ENCODE measurements at regions not wholly inside any gene's neighbourhood (a gene's known extent, or its start where the extent isn't known, plus 50 kb on each side); places are given as distances from the start of the nearest gene placed in this dataset.

- no peaks in the 10 kb centered on the region for H3K79me2 ChIP-seq (ENCODE audit: control insufficient read depth, insufficient read depth, low read length)
- ATAC-seq (no peak), DNase-seq (ENCODE audit: extremely low read depth in 1 of 4, low spot score in 3 of 4) (no peak), FAIRE-seq (no peak)
- ChIA-PET POLR2A (no interaction called here), CTCF (ENCODE audit: low intra/inter-chr PET ratio) (no interaction called here)
- H3K9ac ChIP-seq (ENCODE audit: insufficient read depth in 1 of 2, low read depth in 2 of 2, low read length in 2 of 2), result no peak overlapping the region
- H3K36me3 ChIP-seq (ENCODE audit: control insufficient read depth, insufficient read depth, low read length), result no peaks in the 10 kb centered on the region
- no peak for TF ChIP-seq ZNF143 (CRISPR knock-in tag; IDR thresholded peaks at IDR 0.05)
- BruUV-seq (replicated peaks), result no TSS peak
- in situ Hi-C loops (cut with MboI) (no loop called here), intact Hi-C loops (cut with micrococcal nuclease) (no loop called here)
- WGBS (ENCODE audit: insufficient coverage, low coverage, missing lambda C conversion rate), result 0% methylated on average over 1 of the region's 1 CpG
- no peak overlapping the region for H3K4me3 ChIP-seq
- H3K9me3 ChIP-seq (replicated peaks; ENCODE audit: control insufficient read depth, insufficient read depth, low read depth, low read length), result no peaks in the 10 kb centered on the region
- H4K20me1 ChIP-seq (replicated peaks; ENCODE audit: control insufficient read depth, insufficient read depth, low read length), result no peaks in the 10 kb centered on the region
- H3K4me1 ChIP-seq (replicated peaks in 1 of 2; ENCODE audit: control insufficient read depth in 2 of 2, insufficient read depth in 2 of 2, low read length in 2 of 2), result no peaks in the 10 kb centered on the region
- H3K27ac ChIP-seq (ENCODE audit: extremely low read depth, low read depth, low read length), result no peak overlapping the region
- no peak overlapping the region for H2AFZ ChIP-seq (ENCODE audit: low read depth, low read length)
- H3K9me1 ChIP-seq (ENCODE audit: control insufficient read depth, insufficient read depth, low read length), result no peaks in the 10 kb centered on the region
- no peaks in the 10 kb centered on the region for H3K27me3 ChIP-seq (ENCODE audit: control insufficient read depth in 2 of 2, insufficient read depth in 2 of 2, low read length in 2 of 2)
- H3K4me2 ChIP-seq (ENCODE audit: insufficient read depth, low read length), result no peak overlapping the region
Observed at GRCh38 chr13:107102676-107103075, 534.7 kb upstream of the ARGLU1 start.

- Histone ChIP-seq H2AFZ (ENCODE audit: low read depth, low read length) (no peak overlapping the region), H3K79me2 (ENCODE audit: control insufficient read depth, insufficient read depth, low read length) (no peaks in the 10 kb centered on the region), H3K9me3 (replicated peaks; ENCODE audit: control insufficient read depth, insufficient read depth, low read depth, low read length) (no peaks in the 10 kb centered on the region), H4K20me1 (replicated peaks; ENCODE audit: control insufficient read depth, insufficient read depth, low read length) (no peaks in the 10 kb centered on the region), H3K27ac (ENCODE audit: extremely low read depth, low read depth, low read length) (no peak overlapping the region), H3K9ac (ENCODE audit: insufficient read depth in 1 of 2, low read depth in 2 of 2, low read length in 2 of 2) (no peak overlapping the region), H3K4me1 (replicated peaks in 1 of 2; ENCODE audit: control insufficient read depth in 2 of 2, insufficient read depth in 2 of 2, low read length in 2 of 2) (no peaks in the 10 kb centered on the region), H3K9me1 (ENCODE audit: control insufficient read depth, insufficient read depth, low read length) (no peaks in the 10 kb centered on the region), H3K27me3 (ENCODE audit: control insufficient read depth in 2 of 2, insufficient read depth in 2 of 2, low read length in 2 of 2) (no peaks in the 10 kb centered on the region), H3K4me2 (ENCODE audit: insufficient read depth, low read length) (no peak overlapping the region), H3K4me3 (no peak overlapping the region), H3K36me3 (ENCODE audit: control insufficient read depth, insufficient read depth, low read length) (no peaks in the 10 kb centered on the region)
- no TSS peak for BruUV-seq (replicated peaks)
- ATAC-seq (no peak), FAIRE-seq (no peak), DNase-seq (ENCODE audit: extremely low read depth in 1 of 4, low spot score in 3 of 4) (no peak)
- POLR2A ChIA-PET, result no interaction called here
- intact Hi-C loops (cut with micrococcal nuclease), result no loop called here
- in situ Hi-C loops (cut with MboI), result no loop called here
- CTCF ChIA-PET (ENCODE audit: low intra/inter-chr PET ratio), result no interaction called here
- WGBS (ENCODE audit: insufficient coverage, low coverage, missing lambda C conversion rate), result 7% methylated on average over 3 of the region's 3 CpGs
- TF ChIP-seq KLF6 (CRISPR knock-in tag; IDR thresholded peaks at IDR 0.05; ENCODE audit: borderline replicate concordance) (no peak), NCOR1 (IDR thresholded peaks at IDR 0.05) (no peak), HDAC3 (IDR thresholded peaks at IDR 0.05; ENCODE audit: borderline replicate concordance, partially characterized antibody) (no peak), BRCA1 (IDR thresholded peaks at IDR 0.05) (no peak), BRCA1 (CRISPR knock-in tag; IDR thresholded peaks at IDR 0.05) (no peak)
Observed at GRCh38 chr13:107099661-107100060, 531.7 kb upstream of the ARGLU1 start.

Measured in K562 (cell line).